Activated CD4-positive, alpha-beta T cell treated with anti-CD3 and anti-CD28 coated beads, Interleukin-2, amount 50 U/mL, for 16 hours (primary cell): ENCODE measurements at regions not wholly inside any gene's neighbourhood (a gene's known extent, or its start where the extent isn't known, plus 50 kb on each side); places are given as distances from the start of the nearest gene placed in this dataset.

Experiments used
- DNase-seq: peaks from one replicate; pipeline ENCODE4 v3.0.0-alpha.2; 2020

DNA sequence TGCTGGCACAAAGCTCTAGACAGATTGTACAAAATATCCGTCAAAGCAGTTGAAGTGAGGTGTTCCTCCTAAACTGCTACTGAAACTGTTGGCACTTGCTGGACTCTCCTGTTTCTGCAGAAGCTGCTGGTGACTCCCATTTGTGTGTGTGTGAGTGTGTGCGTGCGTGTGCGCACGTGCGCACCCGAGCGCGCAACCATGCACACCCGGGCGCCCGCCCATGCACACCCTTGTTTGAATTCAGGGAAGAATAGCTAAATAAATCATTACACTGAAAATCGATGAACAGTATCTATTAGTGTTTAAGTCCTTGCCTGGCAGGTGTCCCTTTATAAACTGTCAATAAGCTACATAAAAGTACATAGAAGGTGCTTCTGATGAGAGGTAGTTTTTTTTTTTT is 156.4 kb upstream of the B3GALT2 start:
- DNase-seq, result no peak

- no peak for DNase-seq
These were observed 153.9 kb upstream of the B3GALT2 start for GRCh38 chr1:193340331-193340730.

DNA sequence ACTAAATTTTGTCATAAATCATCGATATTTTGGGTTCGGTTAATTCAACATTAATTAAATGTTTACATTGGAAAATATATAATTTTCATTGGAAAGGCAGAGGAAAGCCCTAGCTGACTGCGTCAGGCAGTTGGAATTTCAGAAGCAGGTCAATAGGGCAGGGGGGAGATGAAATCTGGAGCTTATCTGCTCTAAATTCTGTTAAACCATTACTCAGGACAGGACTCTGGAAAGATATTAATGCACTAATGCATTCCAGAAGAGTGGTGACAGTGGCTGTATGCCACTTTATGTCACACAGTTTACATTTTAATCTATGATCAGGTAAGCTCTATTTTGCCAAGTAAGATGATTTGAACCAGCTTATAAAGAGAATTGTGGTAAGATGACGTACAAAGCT is 153.0 kb upstream of the B3GALT2 start:
- DNase-seq, result no peak

DNA sequence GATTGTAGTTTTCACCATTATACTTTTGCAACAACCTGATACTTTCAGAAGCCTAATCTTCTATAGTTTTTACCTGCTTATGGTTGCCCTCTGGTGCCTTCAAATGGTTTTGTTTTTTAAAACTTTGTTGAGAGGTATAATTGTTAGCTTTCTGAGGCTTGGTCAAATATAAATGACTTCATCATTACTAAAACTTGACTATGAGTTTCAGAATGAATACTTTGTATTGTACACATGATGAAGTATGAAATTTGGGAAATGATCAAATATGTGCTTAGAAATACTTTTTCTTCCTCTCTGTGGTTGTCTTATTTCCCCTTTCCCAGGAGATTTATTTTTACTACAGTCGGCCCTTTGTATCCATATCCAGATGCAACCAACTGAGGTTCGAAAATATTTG is 151.8 kb upstream of the B3GALT2 start:
- no peak for DNase-seq

DNA sequence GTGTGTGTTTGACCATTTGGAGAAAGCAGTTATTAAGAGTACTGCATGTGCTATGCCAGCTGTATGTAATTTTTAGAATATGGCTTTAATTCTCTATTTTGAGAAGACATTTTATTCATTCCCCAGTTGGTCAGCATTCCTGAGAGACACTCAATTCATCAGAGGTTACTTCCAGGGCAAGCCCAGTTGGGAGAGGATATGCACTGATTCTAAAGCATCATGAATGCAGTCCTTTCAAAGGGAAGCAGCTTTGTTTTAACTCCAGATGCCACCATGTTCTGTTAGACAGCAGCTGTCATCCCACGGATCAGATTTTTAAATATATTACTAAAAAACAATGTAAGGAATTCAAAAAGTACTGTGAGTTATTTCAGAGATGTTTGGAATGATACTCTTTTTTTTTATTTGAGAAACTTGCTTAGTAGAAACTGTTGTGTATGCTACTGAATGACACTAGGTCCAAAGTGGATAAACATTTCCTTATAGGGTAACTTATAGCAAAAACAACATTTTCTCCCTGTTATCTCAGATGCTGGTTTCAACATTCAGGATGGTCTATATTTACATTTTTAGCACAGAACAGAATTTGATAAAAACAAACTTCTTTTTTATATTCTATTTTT is 149.5 kb upstream of the B3GALT2 start:
- no peak for DNase-seq

DNA sequence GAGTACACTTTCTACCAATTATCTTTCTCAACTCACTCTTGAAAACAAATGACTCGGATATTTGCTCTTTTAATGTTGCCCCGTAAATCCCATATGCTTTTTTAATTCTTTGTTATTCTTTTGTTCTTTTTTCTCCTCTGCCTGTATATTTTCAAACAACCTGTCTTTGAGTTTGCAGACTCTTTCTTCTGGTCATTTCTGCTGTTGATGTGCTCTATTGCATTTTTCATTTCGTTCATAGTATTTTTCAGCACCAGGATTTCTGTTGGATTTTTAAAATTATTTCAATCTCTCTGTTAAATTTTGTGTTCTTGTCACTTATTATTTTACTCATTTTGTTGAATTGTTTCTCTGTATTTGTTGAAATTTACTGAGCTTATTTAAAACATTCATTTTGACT is 146.8 kb upstream of the B3GALT2 start:
- no peak for DNase-seq

- DNase-seq, result no peak
These were observed 139.9 kb upstream of the B3GALT2 start for GRCh38 chr1:193326296-193326695.

GRCh38 chr1:193325771-193326170 is 139.4 kb upstream of the B3GALT2 start:
- DNase-seq, result no peak

- no peak for DNase-seq
These were observed 138.6 kb upstream of the B3GALT2 start for GRCh38 chr1:193325042-193325441.

DNA sequence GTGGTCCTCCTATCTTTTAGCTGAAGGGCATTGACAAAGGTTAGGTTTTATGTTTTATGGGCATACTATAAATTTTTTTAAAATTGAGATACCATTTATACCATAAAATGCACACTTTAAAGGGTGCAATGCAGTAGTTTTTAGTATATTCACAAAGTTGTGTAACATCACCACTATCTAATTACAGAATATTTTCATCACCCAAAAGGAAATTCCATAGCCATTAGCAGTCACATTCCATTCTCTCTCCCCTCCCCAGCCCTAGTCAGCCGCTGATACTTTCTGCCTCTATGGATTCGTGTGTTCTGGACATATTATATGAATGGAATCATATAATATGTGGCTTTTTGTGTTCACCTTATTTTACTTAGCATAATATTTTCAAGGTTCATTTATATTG is 135.8 kb upstream of the B3GALT2 start:
- no peak for DNase-seq

GRCh38 chr1:193321242-193321840 is 134.9 kb upstream of the B3GALT2 start:
- no peak for DNase-seq

GRCh38 chr1:193320270-193320669 is 133.9 kb upstream of the B3GALT2 start:
- no peak for DNase-seq

DNA sequence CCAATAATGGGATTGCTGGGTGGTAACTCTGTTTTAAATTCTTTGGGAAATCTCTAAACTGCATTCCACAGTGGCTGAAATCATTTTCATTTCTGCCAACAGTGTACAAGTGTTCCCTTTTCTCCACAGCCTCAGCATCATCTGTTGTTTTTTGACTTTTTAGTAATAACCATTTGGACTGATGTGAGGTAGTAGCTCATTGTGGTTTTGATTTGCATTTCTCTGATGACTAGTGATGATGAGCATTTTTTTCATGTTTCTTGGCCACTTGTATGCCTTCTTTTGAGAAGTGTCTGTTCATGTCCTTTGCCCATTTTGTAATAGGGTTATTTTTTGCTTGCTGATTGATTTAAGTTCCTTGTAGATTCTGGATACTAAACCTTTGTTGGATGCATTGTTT is 131.9 kb upstream of the B3GALT2 start:
- no peak for DNase-seq

DNA sequence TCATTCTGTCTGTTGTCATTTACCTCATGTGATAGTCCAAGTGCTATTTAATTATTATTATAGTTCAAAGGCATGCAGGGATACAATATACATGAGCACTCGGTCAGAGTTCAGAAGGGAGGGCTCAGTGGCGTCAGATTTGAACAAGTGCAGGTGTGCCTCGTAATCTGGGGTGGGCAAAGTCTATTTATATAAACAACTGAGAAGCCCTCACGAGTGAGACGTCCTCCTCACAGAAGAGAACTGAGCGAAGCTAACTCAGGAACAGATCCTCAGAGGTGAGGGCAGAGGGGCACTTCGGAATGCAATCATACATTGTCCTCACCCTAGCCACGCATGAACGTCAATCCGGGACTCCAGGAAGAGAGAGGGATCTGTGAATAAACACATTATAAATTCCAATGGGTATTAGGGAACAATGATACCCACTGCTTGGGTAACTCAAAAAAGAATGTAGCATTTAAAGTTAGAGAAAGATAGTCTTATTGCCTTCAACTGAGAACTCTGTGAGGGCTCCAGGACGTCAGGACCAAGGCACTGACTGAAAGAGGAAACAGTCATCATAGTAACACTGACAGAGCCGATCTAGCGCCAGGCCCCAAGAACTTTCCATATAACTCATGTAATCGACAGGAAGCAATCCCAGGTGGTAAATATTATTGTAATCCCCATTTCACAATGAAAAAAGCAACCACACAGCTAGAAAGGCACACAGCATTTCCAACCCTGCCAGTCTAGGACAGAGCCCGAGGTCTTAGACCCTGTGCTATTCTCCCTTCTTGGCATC is 127.1 kb upstream of the B3GALT2 start:
- no peak for DNase-seq

GRCh38 chr1:193312432-193312831 is 126.0 kb upstream of the B3GALT2 start:
- no peak for DNase-seq

DNA sequence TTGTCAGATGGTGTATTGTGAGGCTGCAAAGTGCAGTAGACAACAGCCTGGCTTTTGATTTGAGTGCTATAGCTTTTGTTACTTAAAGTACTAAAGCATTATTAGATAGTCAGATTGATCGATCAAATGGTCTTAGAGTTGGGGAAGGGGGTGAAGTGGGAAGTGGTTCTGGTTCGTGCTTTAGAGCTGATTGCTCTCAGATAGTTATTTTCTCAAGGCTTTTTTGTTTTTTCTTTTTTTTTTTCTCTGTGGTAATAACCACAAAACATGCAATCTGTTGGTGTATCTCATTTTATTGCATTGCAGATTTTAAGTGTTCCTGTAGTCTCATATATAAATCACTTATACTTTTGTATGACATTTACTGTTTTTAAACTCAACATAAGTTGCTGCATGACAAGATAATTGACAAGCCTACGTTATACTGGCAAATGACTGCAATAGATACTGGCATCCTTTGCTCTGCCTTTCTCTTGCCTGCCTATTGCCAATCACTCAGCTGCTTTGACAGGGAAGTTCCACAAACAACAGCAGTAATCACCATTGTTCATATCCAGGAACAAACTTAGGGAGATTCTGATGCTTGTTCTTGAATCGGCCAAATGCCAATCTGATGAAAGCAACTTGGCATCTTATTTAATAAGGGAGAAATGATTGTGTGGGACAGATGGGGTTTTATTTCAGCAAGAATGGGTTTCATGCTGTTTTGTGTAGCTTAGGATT is 125.0 kb upstream of the B3GALT2 start:
- no peak for DNase-seq

- DNase-seq, result no peak
These were observed 124.2 kb upstream of the B3GALT2 start for GRCh38 chr1:193310564-193310963.

- no peak for DNase-seq
These were observed 123.6 kb upstream of the B3GALT2 start for GRCh38 chr1:193309936-193310475.

- no peak for DNase-seq
These were observed 122.0 kb upstream of the B3GALT2 start for GRCh38 chr1:193308438-193308837.

GRCh38 chr1:193306430-193306829 is 120.0 kb upstream of the B3GALT2 start:
- DNase-seq, result no peak
